OCI-LY1 (cell line): ENCODE measurements at regions not wholly inside any gene's neighbourhood (a gene's known extent, or its start where the extent isn't known, plus 50 kb on each side); places are given as distances from the start of the nearest gene placed in this dataset.

ENCODE experiments used
- H2AFZ ChIP-seq: fragments of 200-600 bp; sonication (generic), shearing (Covaris generic); 2 replicates; pipeline ENCODE4 v1.6.0; 2014; ENCODE audit warnings: antibody characterized with exemption, mild to moderate bottlenecking, low read length
- H3F3A ChIP-seq: fragments of 200-600 bp; sonication (generic), shearing (Covaris generic); 2 replicates; pipeline ENCODE4 v1.6.0; 2014; ENCODE audit warnings: mild to moderate bottlenecking, antibody characterized with exemption, low read length, moderate library complexity; ENCODE audit not compliant: insufficient read depth
- H3K27ac ChIP-seq: fragments of 200-600 bp; sonication (generic); 2 replicates; pipeline ENCODE4 v1.5.1; 2014; ENCODE audit warnings: low read length, mixed run types, mild to moderate bottlenecking, low read depth; ENCODE audit not compliant: poor library complexity, severe bottlenecking
- H3K27me3 ChIP-seq: fragments of 200-600 bp; sonication (generic); 2 replicates; pipeline ENCODE4 v1.6.0; 2014; ENCODE audit warnings: antibody characterized with exemption, mild to moderate bottlenecking, low read length, moderate library complexity; ENCODE audit not compliant: insufficient read depth
- H3K36me3 ChIP-seq: fragments of 200-600 bp; sonication (generic); 2 replicates; pipeline ENCODE4 v1.6.1; 2014; ENCODE audit warnings: mild to moderate bottlenecking, antibody characterized with exemption, low read length, moderate library complexity, mixed read lengths; ENCODE audit not compliant: insufficient read depth
- H3K4me1 ChIP-seq: fragments of 200-600 bp; sonication (generic); 2 replicates; pipeline ENCODE4 v1.5.1; 2014; ENCODE audit warnings: mild to moderate bottlenecking, low read length, moderate library complexity; ENCODE audit not compliant: insufficient read depth, severe bottlenecking
- H3K4me2 ChIP-seq: fragments of 200-600 bp; sonication (generic), shearing (Covaris generic); 2 replicates; pipeline ENCODE4 v1.6.1; 2014; ENCODE audit warnings: low read length
- H3K4me3 ChIP-seq: fragments of 200-600 bp; sonication (generic); 2 replicates; pipeline ENCODE4 v1.5.1; 2014; ENCODE audit warnings: low read length, low read depth, mild to moderate bottlenecking, mixed read lengths; ENCODE audit not compliant: poor library complexity, severe bottlenecking
- H3K79me2 ChIP-seq: fragments of 200-600 bp; shearing (Covaris generic); 2 replicates; pipeline ENCODE4 v1.6.1; 2016; ENCODE audit warnings: mixed run types, low read length, mixed read lengths; ENCODE audit not compliant: insufficient read depth
- H3K9ac ChIP-seq: fragments of 200-600 bp; sonication (generic), shearing (Covaris generic); 2 replicates; pipeline ENCODE4 v1.6.1; 2014; ENCODE audit warnings: mild to moderate bottlenecking, low read length, mixed read lengths
- H3K9me2 ChIP-seq: fragments of 200-600 bp; sonication (generic), shearing (Covaris generic); 2 replicates; pipeline ENCODE4 v1.6.1; 2014; ENCODE audit warnings: low read depth, mild to moderate bottlenecking, low read length, mixed read lengths
- H3K9me3 ChIP-seq: fragments of 200-600 bp; shearing (Covaris generic); 2 replicates; pipeline ENCODE4 v1.6.1; 2014; ENCODE audit warnings: low read length, mixed read lengths
- H4K20me1 ChIP-seq: fragments of 200-600 bp; sonication (generic), shearing (Covaris generic); 2 replicates; pipeline ENCODE4 v1.6.0; 2016; ENCODE audit warnings: mild to moderate bottlenecking, low read length; ENCODE audit not compliant: insufficient read depth
- EZH2 ChIP-seq: fragments of 200-600 bp; sonication (generic), shearing (Covaris generic); IDR thresholded peaks from 2 replicates; pipeline ENCODE4 v1.8.0; 2017; ENCODE audit warnings: borderline replicate concordance, mixed run types, mild to moderate bottlenecking, antibody characterized with exemption, low read length, moderate library complexity, mixed read lengths
- TF ChIP-seq, protein P1 (sequence below): fragments of 200-600 bp; sonication (generic), shearing (Covaris generic); IDR thresholded peaks from 2 replicates; pipeline ENCODE4 v1.5.1; 2017; ENCODE audit warnings: mild to moderate bottlenecking, antibody characterized with exemption, low read length, moderate library complexity, mixed read lengths

DNA sequence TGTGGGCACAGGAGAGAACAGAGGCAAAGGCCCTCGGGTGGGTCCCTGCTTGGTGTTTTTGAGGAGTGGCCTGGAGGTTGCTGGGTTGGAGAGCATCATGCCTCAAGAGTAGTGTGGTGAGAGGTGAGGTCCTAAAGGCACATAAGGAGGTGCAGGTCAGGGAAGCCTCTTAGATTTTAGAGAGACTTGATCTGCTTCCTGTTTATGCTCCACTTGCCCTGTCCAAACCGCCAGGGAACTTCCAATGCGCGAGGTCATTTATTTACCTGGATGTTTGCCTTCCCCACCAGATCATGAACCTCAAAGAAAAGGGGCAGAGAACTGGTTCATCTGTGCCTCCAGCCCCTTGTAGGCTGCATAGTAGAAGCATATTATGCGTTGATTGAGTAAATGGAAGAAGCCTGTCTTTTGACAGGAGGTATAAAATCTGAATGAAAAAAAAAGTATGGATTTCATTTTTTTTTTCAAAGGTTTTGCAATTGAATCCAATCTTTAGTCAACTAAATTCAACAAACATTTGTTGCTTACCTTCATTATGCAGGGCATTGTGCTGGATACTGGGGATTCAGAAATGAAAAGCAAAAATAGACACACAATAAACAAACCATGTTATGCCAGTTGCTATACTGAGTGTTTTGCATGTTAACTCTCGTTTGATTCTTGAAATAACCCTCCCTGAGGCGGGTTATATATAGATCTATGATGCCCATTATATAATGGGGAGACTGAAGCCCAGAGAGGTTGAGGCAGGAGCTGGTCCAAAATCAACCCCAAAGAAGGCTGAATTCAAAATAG, 485.2 kb downstream of the VRK1 start:
- Histone ChIP-seq H2AFZ (no peak overlapping the region), H3K9me3 (no peaks in the 10 kb centered on the region), H4K20me1 (no peaks in the 10 kb centered on the region), H3K4me1 (no peaks in the 10 kb centered on the region), H3K9ac (no peak overlapping the region), H3F3A (no peaks in the 10 kb centered on the region), H3K27ac (no peak overlapping the region), H3K36me3 (no peaks in the 10 kb centered on the region), H3K9me2 (no peaks in the 10 kb centered on the region), H3K27me3 (no peaks in the 10 kb centered on the region), H3K4me2 (no peak overlapping the region), H3K4me3 (no peak overlapping the region), H3K79me2 (no peaks in the 10 kb centered on the region)
- TF ChIP-seq, protein P1, sequence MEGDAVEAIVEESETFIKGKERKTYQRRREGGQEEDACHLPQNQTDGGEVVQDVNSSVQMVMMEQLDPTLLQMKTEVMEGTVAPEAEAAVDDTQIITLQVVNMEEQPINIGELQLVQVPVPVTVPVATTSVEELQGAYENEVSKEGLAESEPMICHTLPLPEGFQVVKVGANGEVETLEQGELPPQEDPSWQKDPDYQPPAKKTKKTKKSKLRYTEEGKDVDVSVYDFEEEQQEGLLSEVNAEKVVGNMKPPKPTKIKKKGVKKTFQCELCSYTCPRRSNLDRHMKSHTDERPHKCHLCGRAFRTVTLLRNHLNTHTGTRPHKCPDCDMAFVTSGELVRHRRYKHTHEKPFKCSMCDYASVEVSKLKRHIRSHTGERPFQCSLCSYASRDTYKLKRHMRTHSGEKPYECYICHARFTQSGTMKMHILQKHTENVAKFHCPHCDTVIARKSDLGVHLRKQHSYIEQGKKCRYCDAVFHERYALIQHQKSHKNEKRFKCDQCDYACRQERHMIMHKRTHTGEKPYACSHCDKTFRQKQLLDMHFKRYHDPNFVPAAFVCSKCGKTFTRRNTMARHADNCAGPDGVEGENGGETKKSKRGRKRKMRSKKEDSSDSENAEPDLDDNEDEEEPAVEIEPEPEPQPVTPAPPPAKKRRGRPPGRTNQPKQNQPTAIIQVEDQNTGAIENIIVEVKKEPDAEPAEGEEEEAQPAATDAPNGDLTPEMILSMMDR: no peak
- no peak for TF ChIP-seq EZH2

DNA sequence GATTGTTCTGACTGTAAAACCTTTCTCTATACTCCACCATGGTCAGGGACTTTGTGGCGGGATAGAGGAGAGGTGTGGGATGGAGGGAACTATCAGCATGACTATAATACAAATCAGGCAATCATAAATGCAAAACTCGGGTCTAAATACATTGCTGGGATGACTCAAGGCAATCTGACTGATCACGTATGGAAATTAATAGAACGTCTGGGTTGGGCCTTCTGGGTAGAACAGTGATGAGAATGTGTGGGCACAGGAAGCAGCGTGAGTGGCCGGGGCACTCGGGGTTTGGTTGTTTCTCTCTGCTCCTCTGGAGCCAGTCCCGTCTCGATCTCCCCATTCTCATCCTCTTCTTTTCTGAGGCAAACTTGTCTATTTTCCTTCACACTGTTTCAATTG, 485.8 kb downstream of the VRK1 start:
- Histone ChIP-seq H3K4me1 (no peaks in the 10 kb centered on the region), H3K36me3 (no peaks in the 10 kb centered on the region), H3K9me2 (no peaks in the 10 kb centered on the region), H3K4me3 (no peak overlapping the region), H2AFZ (no peak overlapping the region), H3F3A (no peaks in the 10 kb centered on the region), H3K27me3 (no peaks in the 10 kb centered on the region), H3K27ac (no peak overlapping the region), H3K79me2 (no peaks in the 10 kb centered on the region), H4K20me1 (no peaks in the 10 kb centered on the region), H3K4me2 (no peak overlapping the region), H3K9ac (no peak overlapping the region), H3K9me3 (no peaks in the 10 kb centered on the region)
- TF ChIP-seq, protein P1: no peak
- no peak for TF ChIP-seq EZH2

DNA sequence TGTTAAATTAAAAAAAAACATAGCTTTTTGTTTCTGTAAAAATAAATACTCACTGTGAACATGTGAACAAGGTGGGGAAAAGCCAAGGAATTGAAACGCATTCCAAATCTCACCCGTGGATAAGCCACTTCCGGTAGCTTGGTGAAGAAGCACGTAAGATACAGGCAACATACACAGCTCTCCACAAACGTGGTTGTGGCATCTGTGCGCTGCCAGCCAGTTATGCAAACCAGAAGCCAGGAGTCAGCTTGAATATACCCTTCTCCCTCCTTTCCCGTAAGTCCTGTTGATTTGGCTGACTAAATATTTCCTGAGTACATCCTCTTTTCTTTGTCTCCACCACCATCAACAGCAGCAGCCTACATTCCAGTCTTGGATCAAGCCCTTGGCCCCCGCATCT, 486.2 kb downstream of the VRK1 start:
- Histone ChIP-seq H3K9me3 (no peaks in the 10 kb centered on the region), H3K27ac (no peak overlapping the region)

More for the DNA sequence above, 486.2 kb downstream of the VRK1 start:
- H3K4me1 ChIP-seq: no peaks in the 10 kb centered on the region
- H3K9ac ChIP-seq: no peak overlapping the region
- no peaks in the 10 kb centered on the region for H4K20me1 ChIP-seq
- no peaks in the 10 kb centered on the region for H3F3A ChIP-seq
- TF ChIP-seq EZH2: no peak
- TF ChIP-seq, protein P1: no peak
- H3K27me3 ChIP-seq: no peaks in the 10 kb centered on the region
- H3K79me2 ChIP-seq: no peaks in the 10 kb centered on the region
- no peak overlapping the region for H3K4me2 ChIP-seq
- no peak overlapping the region for H2AFZ ChIP-seq
- H3K9me2 ChIP-seq: no peaks in the 10 kb centered on the region
- no peak overlapping the region for H3K4me3 ChIP-seq
- no peaks in the 10 kb centered on the region for H3K36me3 ChIP-seq
